Bronchial epithelial cell (primary cell): ENCODE measurements at regions not wholly inside any gene's neighbourhood (a gene's known extent, or its start where the extent isn't known, plus 50 kb on each side); places are given as distances from the start of the nearest gene placed in this dataset.

Source experiments
- DNase-seq: peaks from one replicate; pipeline ENCODE4 v3.0.0-alpha.2; 2010; ENCODE audit warnings: low read depth
- FAIRE-seq: peaks from 2 replicates; lab custom pipeline; 2011; peaks lifted over from hg19 to GRCh38; lab: Jason Lieb, UNC
- H3K27me3 ChIP-seq: 2 replicates; pipeline ENCODE4 v1.5.1; 2011; ENCODE audit warnings: low read length; ENCODE audit not compliant: control insufficient read depth, insufficient read depth
- H3K36me3 ChIP-seq: 2 replicates; pipeline ENCODE4 v1.5.1; 2011; ENCODE audit warnings: low read length; ENCODE audit not compliant: control insufficient read depth, insufficient read depth
- H3K4me3 ChIP-seq: 2 replicates; pipeline ENCODE4 v1.5.1; 2011; ENCODE audit warnings: mild to moderate bottlenecking, low read depth, low read length, control low read depth
- CTCF ChIP-seq: IDR thresholded peaks from 2 replicates; pipeline ENCODE4 v1.5.1; 2011; ENCODE audit warnings: mild to moderate bottlenecking, moderate library complexity, low read length, control low read depth, inconsistent platforms; ENCODE audit not compliant: insufficient read depth, severe bottlenecking

- no peak for TF ChIP-seq CTCF
- Histone ChIP-seq H3K4me3 (no peak overlapping the region), H3K27me3 (no peaks in the 10 kb centered on the region), H3K36me3 (no peaks in the 10 kb centered on the region)
- FAIRE-seq: no peak
- DNase-seq: peak; percentile 88
These were observed 81.6 kb downstream of the LLPH start for GRCh38 chr12:66048835-66049537.

GRCh38 chr12:66048218-66048834, 82.2 kb downstream of the LLPH start:
- no peaks in the 10 kb centered on the region for H3K36me3 ChIP-seq
- H3K4me3 ChIP-seq: no peak overlapping the region
- no peaks in the 10 kb centered on the region for H3K27me3 ChIP-seq
- FAIRE-seq (no peak), DNase-seq (no peak)
- TF ChIP-seq CTCF: no peak

GRCh38 chr12:66047411-66048021, 83.0 kb downstream of the LLPH start:
- TF ChIP-seq CTCF: no peak
- FAIRE-seq (no peak), DNase-seq (peak; percentile 88)
- no peaks in the 10 kb centered on the region for H3K36me3 ChIP-seq
- no peak overlapping the region for H3K4me3 ChIP-seq
- no peaks in the 10 kb centered on the region for H3K27me3 ChIP-seq

GRCh38 chr12:66045506-66045905, 85.0 kb downstream of the LLPH start:
- DNase-seq (no peak), FAIRE-seq (no peak)
- H3K4me3 ChIP-seq: no peak overlapping the region
- no peak for TF ChIP-seq CTCF
- H3K36me3 ChIP-seq: no peaks in the 10 kb centered on the region
- no peaks in the 10 kb centered on the region for H3K27me3 ChIP-seq

GRCh38 chr12:66044731-66045130, 85.8 kb downstream of the LLPH start:
- no peak for FAIRE-seq

More at GRCh38 chr12:66044731-66045130, 85.8 kb downstream of the LLPH start:
- no peak overlapping the region for H3K4me3 ChIP-seq
- peak; percentile 46 for DNase-seq
- no peaks in the 10 kb centered on the region for H3K36me3 ChIP-seq
- no peak for TF ChIP-seq CTCF
- no peaks in the 10 kb centered on the region for H3K27me3 ChIP-seq
